Right lobe of liver (tissue), 6 donors: ENCODE measurements at regions not wholly inside any gene's neighbourhood (a gene's known extent, or its start where the extent isn't known, plus 50 kb on each side); places are given as distances from the start of the nearest gene placed in this dataset.

Experiments used
- ATAC-seq, 4 donors: fragments of 200-7000 bp; cut with Tn5 transposase; one replicate each; pipeline ENCODE4 v1.9.1; 2020; ENCODE audit warnings: mild to moderate bottlenecking in 4 of 4, moderate library complexity in 4 of 4
- DNase-seq, 3 donors: peaks; one replicate each; pipeline ENCODE4 v3.0.0-alpha.2; 2020
- H3K27ac ChIP-seq, 3 donors: fragments of 200-600 bp; one replicate each; pipeline ENCODE4 v1.8.0; 2022
- H3K27me3 ChIP-seq, 2 donors: fragments of 200-600 bp; one replicate each; pipeline ENCODE4 v1.8.0; 2022
- H3K36me3 ChIP-seq, 4 donors: fragments of 200-600 bp; sonication (generic) in 1 of 4; one replicate each; pipeline versions ENCODE4 v1.5.1 to v1.8.0; 2017 to 2022; ENCODE audit warnings: control low read depth in 1 of 4
- H3K4me1 ChIP-seq, 4 donors: fragments of 200-600 bp; sonication (generic) in 1 of 4; one replicate each; pipeline versions ENCODE4 v1.5.1 to v1.8.0; 2017 to 2022; ENCODE audit warnings: control low read depth in 1 of 4
- H3K4me3 ChIP-seq, 3 donors: fragments of 200-600 bp; one replicate each; pipeline ENCODE4 v1.8.0; 2022
- H3K9me3 ChIP-seq, 4 donors: fragments of 200-600 bp; sonication (generic) in 1 of 4; one replicate each; pipeline versions ENCODE4 v1.5.1 to v1.8.0; 2017 to 2022; ENCODE audit warnings: control low read depth in 1 of 4
- CTCF ChIP-seq, 4 donors: fragments of 200-600 bp in 3 of 4; fragments of 450-650 bp in 1 of 4; IDR thresholded peaks; one replicate each; pipeline versions ENCODE4 v1.5.1 to v1.8.0; 2016 to 2022; ENCODE audit warnings: antibody characterized with exemption in 4 of 4, mild to moderate bottlenecking in 2 of 4
- POLR2A ChIP-seq: fragments of 450-650 bp; IDR thresholded peaks from one replicate; pipeline ENCODE4 v1.6.1; 2017; ENCODE audit warnings: antibody characterized with exemption, mild to moderate bottlenecking
- WGBS: methylation state at CpG from one replicate; pipeline ENCODE4 v1.1.6; 2018; ENCODE audit warnings: low coverage, low lambda C conversion rate; ENCODE audit not compliant: insufficient coverage; ENCODE audit errors: missing lambda C conversion rate; 5-methylcytosine and 5-hydroxymethylcytosine counted together
- intact Hi-C, 2 donors: fragments of 100-400 bp; cut with DNase I; formaldehyde crosslinking; loops; one replicate each; pipeline versions ENCODE4 v1.11.2 to v1.14.1; 2022
- donor health status: DM: no; HTN: yes; CAD: no.
- donor health status: DM: no; HTN: no; CAD: no.
- donor health status: DM: no; HTN: no; CAD: no.
- donor health status: DM: no; HTN: yes; CAD: no.
- donor health status: DM: no; HTN: yes; CAD: no.

DNA sequence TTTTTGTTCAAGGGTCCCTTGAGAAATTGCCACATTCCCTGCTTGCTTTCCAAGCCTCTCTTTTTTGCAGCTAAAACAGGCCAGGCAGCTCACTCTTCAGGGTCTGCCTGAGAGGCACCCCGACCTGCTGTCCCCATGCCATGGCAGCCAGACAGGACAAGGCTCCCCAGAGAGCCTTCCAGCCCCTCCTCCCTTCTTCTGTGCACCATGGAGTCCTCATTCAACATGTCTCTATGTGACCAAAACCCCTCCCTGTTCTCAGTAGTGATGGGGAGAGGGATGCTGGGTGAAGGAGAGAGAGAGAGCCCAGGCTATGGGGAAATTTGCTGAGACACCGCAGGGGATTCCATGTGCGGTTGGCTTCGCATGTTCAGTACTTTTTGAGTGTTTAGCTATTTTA lies 384.2 kb upstream of the ZNF507 start:
- no peaks in the 10 kb centered on the region for H3K36me3 ChIP-seq
- no peaks in the 10 kb centered on the region for H3K9me3 ChIP-seq
- TF ChIP-seq CTCF (IDR thresholded peaks at IDR 0.05): no peak
- no peak for TF ChIP-seq POLR2A
- no peak overlapping the region for H3K27ac ChIP-seq
- H3K4me3 ChIP-seq: no peak overlapping the region
- DNase-seq: no peak
- WGBS: 53% methylated on average over 4 of the region's 4 CpGs
- no peaks in the 10 kb centered on the region for H3K27me3 ChIP-seq
- H3K4me1 ChIP-seq: no peaks in the 10 kb centered on the region
- no peak for ATAC-seq
- intact Hi-C loops: no loop called here

- no peaks in the 10 kb centered on the region for H3K27me3 ChIP-seq
- no peak for ATAC-seq
- H3K4me3 ChIP-seq: no peak overlapping the region
- no peaks in the 10 kb centered on the region for H3K36me3 ChIP-seq
- no peak for DNase-seq
- H3K4me1 ChIP-seq: no peaks in the 10 kb centered on the region
- H3K9me3 ChIP-seq: no peaks in the 10 kb centered on the region
- intact Hi-C loops: no loop called here
- 43% methylated on average over 3 of the region's 3 CpGs for WGBS
- no peak for TF ChIP-seq POLR2A
- no peak for TF ChIP-seq CTCF (IDR thresholded peaks at IDR 0.05)
- H3K27ac ChIP-seq: no peak overlapping the region
These were observed 383.7 kb upstream of the ZNF507 start for GRCh38 chr19:31961667-31962066.

DNA sequence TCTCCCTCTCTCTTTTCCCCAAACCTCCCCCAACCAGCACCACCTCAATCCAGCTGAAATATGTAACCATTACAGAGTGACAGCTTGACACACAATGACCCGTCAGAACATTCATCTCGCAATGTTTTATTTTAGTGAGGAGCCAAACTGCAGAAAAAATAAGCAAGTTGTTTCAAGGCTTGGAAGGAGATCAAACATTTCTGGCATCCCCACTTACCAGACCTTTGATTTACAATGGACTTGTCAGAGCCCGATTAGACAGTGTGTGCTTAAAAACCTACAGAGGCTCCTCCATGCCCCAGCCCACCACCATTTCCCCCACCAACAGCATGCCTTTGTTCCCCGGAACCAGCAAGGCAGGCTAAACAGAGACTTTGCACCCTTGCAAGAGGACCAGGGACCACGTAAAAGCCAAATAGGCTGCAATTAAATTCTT lies 382.8 kb upstream of the ZNF507 start:
- H3K27ac ChIP-seq: no peak overlapping the region
- DNase-seq: no peak
- H3K36me3 ChIP-seq: no peaks in the 10 kb centered on the region
- no peaks in the 10 kb centered on the region for H3K4me1 ChIP-seq
- no peaks in the 10 kb centered on the region for H3K27me3 ChIP-seq
- H3K9me3 ChIP-seq: no peaks in the 10 kb centered on the region
- H3K4me3 ChIP-seq: no peak overlapping the region
- no peak for ATAC-seq
- TF ChIP-seq POLR2A: no peak
- no peak for TF ChIP-seq CTCF (IDR thresholded peaks at IDR 0.05)
- intact Hi-C loops: no loop called here
- 18% methylated on average over 5 of the region's 5 CpGs for WGBS

GRCh38 chr19:31963746-31964145 lies 381.7 kb upstream of the ZNF507 start:
- TF ChIP-seq POLR2A (no peak), CTCF (IDR thresholded peaks at IDR 0.05) (no peak)
- Histone ChIP-seq H3K4me3 (no peak overlapping the region), H3K27ac (no peak overlapping the region), H3K27me3 (no peaks in the 10 kb centered on the region), H3K9me3 (no peaks in the 10 kb centered on the region), H3K36me3 (no peaks in the 10 kb centered on the region), H3K4me1 (no peaks in the 10 kb centered on the region)
- WGBS: 81% methylated on average over 4 of the region's 4 CpGs
- intact Hi-C loops: no loop called here
- ATAC-seq (no peak), DNase-seq (no peak)

- H3K27me3 ChIP-seq: no peaks in the 10 kb centered on the region
- H3K36me3 ChIP-seq: no peaks in the 10 kb centered on the region
- ATAC-seq (no peak), DNase-seq (no peak)
- TF ChIP-seq POLR2A: no peak
- no peak for TF ChIP-seq CTCF (IDR thresholded peaks at IDR 0.05)
- WGBS: 32% methylated on average over 5 of the region's 5 CpGs
- H3K4me3 ChIP-seq: no peak overlapping the region
- no peaks in the 10 kb centered on the region for H3K4me1 ChIP-seq
- no peaks in the 10 kb centered on the region for H3K9me3 ChIP-seq
- H3K27ac ChIP-seq: no peak overlapping the region
- intact Hi-C loops: no loop called here
These were observed 376.4 kb upstream of the ZNF507 start for GRCh38 chr19:31969016-31969415.
